ENCODE measurements at regions not wholly inside any gene's neighbourhood (a gene's known extent, or its start where the extent isn't known, plus 50 kb on each side); places are given as distances from the start of the nearest gene placed in this dataset.

GRCh38 chr6:11644601-11645000 is 107.1 kb downstream of the TMEM170B start:
- no peak for DNase-seq (ENCODE audit: low read depth, low spot score)
- TF ChIP-seq SUZ12 (IDR thresholded peaks at IDR 0.05; ENCODE audit: extremely low read depth, insufficient read depth, insufficient read length) (no peak), YY1 (IDR thresholded peaks at IDR 0.05; ENCODE audit: insufficient read depth, insufficient read length) (no peak), ZNF274 (IDR thresholded peaks at IDR 0.05; ENCODE audit: low read depth, low read length) (no peak)
- H3K4me3 ChIP-seq (ENCODE audit: insufficient read length, low read depth) = no peak overlapping the region
- H3K27me3 ChIP-seq (ENCODE audit: insufficient read depth, insufficient read length) = no peaks in the 10 kb centered on the region
- H3K36me3 ChIP-seq (ENCODE audit: insufficient read depth, insufficient read length, low read length) = no peaks in the 10 kb centered on the region
- H3K9ac ChIP-seq (ENCODE audit: insufficient read length, low read depth) = no peak overlapping the region
- H3K4me1 ChIP-seq (ENCODE audit: insufficient read depth, insufficient read length) = no peaks in the 10 kb centered on the region
- peaks cover 23% of the 10 kb centered on the region for H3K9me3 ChIP-seq (ENCODE audit: insufficient read depth, low read length)

- DNase-seq (ENCODE audit: low read depth, low spot score) = no peak
- Histone ChIP-seq H3K9ac (ENCODE audit: insufficient read length, low read depth) (no peak overlapping the region), H3K36me3 (ENCODE audit: insufficient read depth, insufficient read length, low read length) (no peaks in the 10 kb centered on the region), H3K27me3 (ENCODE audit: insufficient read depth, insufficient read length) (no peaks in the 10 kb centered on the region), H3K9me3 (ENCODE audit: insufficient read depth, low read length) (peaks cover 27% of the 10 kb centered on the region), H3K4me1 (ENCODE audit: insufficient read depth, insufficient read length) (no peaks in the 10 kb centered on the region), H3K4me3 (ENCODE audit: insufficient read length, low read depth) (no peak overlapping the region)
- TF ChIP-seq YY1 (IDR thresholded peaks at IDR 0.05; ENCODE audit: insufficient read depth, insufficient read length) (no peak), ZNF274 (IDR thresholded peaks at IDR 0.05; ENCODE audit: low read depth, low read length) (no peak), SUZ12 (IDR thresholded peaks at IDR 0.05; ENCODE audit: extremely low read depth, insufficient read depth, insufficient read length) (no peak)
These were observed 107.5 kb downstream of the TMEM170B start for GRCh38 chr6:11645016-11645415.

- TF ChIP-seq ZNF274 (IDR thresholded peaks at IDR 0.05; ENCODE audit: low read depth, low read length) (no peak), SUZ12 (IDR thresholded peaks at IDR 0.05; ENCODE audit: extremely low read depth, insufficient read depth, insufficient read length) (no peak), YY1 (IDR thresholded peaks at IDR 0.05; ENCODE audit: insufficient read depth, insufficient read length) (no peak)
- Histone ChIP-seq H3K27me3 (ENCODE audit: insufficient read depth, insufficient read length) (no peaks in the 10 kb centered on the region), H3K36me3 (ENCODE audit: insufficient read depth, insufficient read length, low read length) (no peaks in the 10 kb centered on the region), H3K9me3 (ENCODE audit: insufficient read depth, low read length) (peaks cover 22% of the 10 kb centered on the region), H3K4me3 (ENCODE audit: insufficient read length, low read depth) (no peak overlapping the region), H3K9ac (ENCODE audit: insufficient read length, low read depth) (no peak overlapping the region), H3K4me1 (ENCODE audit: insufficient read depth, insufficient read length) (peaks cover 5% of the 10 kb centered on the region)
- no peak for DNase-seq (ENCODE audit: low read depth, low spot score)
These were observed 110.9 kb downstream of the TMEM170B start for GRCh38 chr6:11648436-11648775.

GRCh38 chr6:11648889-11649288 is 111.3 kb downstream of the TMEM170B start:
- peaks cover 22% of the 10 kb centered on the region for H3K9me3 ChIP-seq (ENCODE audit: insufficient read depth, low read length)
- no peaks in the 10 kb centered on the region for H3K27me3 ChIP-seq (ENCODE audit: insufficient read depth, insufficient read length)
- H3K4me3 ChIP-seq (ENCODE audit: insufficient read length, low read depth) = no peak overlapping the region
- peaks cover 5% of the 10 kb centered on the region for H3K4me1 ChIP-seq (ENCODE audit: insufficient read depth, insufficient read length)
- no peak for DNase-seq (ENCODE audit: low read depth, low spot score)
- no peaks in the 10 kb centered on the region for H3K36me3 ChIP-seq (ENCODE audit: insufficient read depth, insufficient read length, low read length)
- TF ChIP-seq YY1 (IDR thresholded peaks at IDR 0.05; ENCODE audit: insufficient read depth, insufficient read length) (no peak), ZNF274 (IDR thresholded peaks at IDR 0.05; ENCODE audit: low read depth, low read length) (no peak), SUZ12 (IDR thresholded peaks at IDR 0.05; ENCODE audit: extremely low read depth, insufficient read depth, insufficient read length) (no peak)
- no peak overlapping the region for H3K9ac ChIP-seq (ENCODE audit: insufficient read length, low read depth)

GRCh38 chr6:11650025-11650696 is 112.6 kb downstream of the TMEM170B start:
- Histone ChIP-seq H3K4me1 (ENCODE audit: insufficient read depth, insufficient read length) (peaks cover 5% of the 10 kb centered on the region), H3K4me3 (ENCODE audit: insufficient read length, low read depth) (no peak overlapping the region), H3K27me3 (ENCODE audit: insufficient read depth, insufficient read length) (no peaks in the 10 kb centered on the region), H3K9me3 (ENCODE audit: insufficient read depth, low read length) (peaks cover 22% of the 10 kb centered on the region), H3K9ac (ENCODE audit: insufficient read length, low read depth) (no peak overlapping the region), H3K36me3 (ENCODE audit: insufficient read depth, insufficient read length, low read length) (no peaks in the 10 kb centered on the region)
- TF ChIP-seq ZNF274 (IDR thresholded peaks at IDR 0.05; ENCODE audit: low read depth, low read length) (no peak), SUZ12 (IDR thresholded peaks at IDR 0.05; ENCODE audit: extremely low read depth, insufficient read depth, insufficient read length) (no peak), YY1 (IDR thresholded peaks at IDR 0.05; ENCODE audit: insufficient read depth, insufficient read length) (no peak)
- DNase-seq (ENCODE audit: low read depth, low spot score) = peak; percentile 85

GRCh38 chr6:11650711-11651110 is 113.2 kb downstream of the TMEM170B start:
- no peaks in the 10 kb centered on the region for H3K27me3 ChIP-seq (ENCODE audit: insufficient read depth, insufficient read length)
- no peak overlapping the region for H3K4me3 ChIP-seq (ENCODE audit: insufficient read length, low read depth)
- no peak overlapping the region for H3K9ac ChIP-seq (ENCODE audit: insufficient read length, low read depth)
- no peaks in the 10 kb centered on the region for H3K36me3 ChIP-seq (ENCODE audit: insufficient read depth, insufficient read length, low read length)
- TF ChIP-seq SUZ12 (IDR thresholded peaks at IDR 0.05; ENCODE audit: extremely low read depth, insufficient read depth, insufficient read length) = no peak
- no peak for TF ChIP-seq ZNF274 (IDR thresholded peaks at IDR 0.05; ENCODE audit: low read depth, low read length)
- no peak for TF ChIP-seq YY1 (IDR thresholded peaks at IDR 0.05; ENCODE audit: insufficient read depth, insufficient read length)
- peaks cover 5% of the 10 kb centered on the region for H3K4me1 ChIP-seq (ENCODE audit: insufficient read depth, insufficient read length)
- peaks cover 22% of the 10 kb centered on the region for H3K9me3 ChIP-seq (ENCODE audit: insufficient read depth, low read length)
- DNase-seq (ENCODE audit: low read depth, low spot score) = no peak

- Histone ChIP-seq H3K9me3 (ENCODE audit: insufficient read depth, low read length) (peaks cover 19% of the 10 kb centered on the region), H3K36me3 (ENCODE audit: insufficient read depth, insufficient read length, low read length) (no peaks in the 10 kb centered on the region), H3K4me1 (ENCODE audit: insufficient read depth, insufficient read length) (peaks cover 7% of the 10 kb centered on the region), H3K27me3 (ENCODE audit: insufficient read depth, insufficient read length) (no peaks in the 10 kb centered on the region), H3K4me3 (ENCODE audit: insufficient read length, low read depth) (no peak overlapping the region), H3K9ac (ENCODE audit: insufficient read length, low read depth) (no peak overlapping the region)
- no peak for DNase-seq (ENCODE audit: low read depth, low spot score)
- no peak for TF ChIP-seq SUZ12 (IDR thresholded peaks at IDR 0.05; ENCODE audit: extremely low read depth, insufficient read depth, insufficient read length)
These were observed 115.6 kb downstream of the TMEM170B start for GRCh38 chr6:11653028-11653583.
